ENCODE measurements at regions not wholly inside any gene's neighbourhood (a gene's known extent, or its start where the extent isn't known, plus 50 kb on each side); places are given as distances from the start of the nearest gene placed in this dataset.
"Not testable (repeated sequence)": the region's sequence is repeated elsewhere in the genome, so short reads cannot be mapped to it uniquely, and the experiment has no call there.

DNA sequence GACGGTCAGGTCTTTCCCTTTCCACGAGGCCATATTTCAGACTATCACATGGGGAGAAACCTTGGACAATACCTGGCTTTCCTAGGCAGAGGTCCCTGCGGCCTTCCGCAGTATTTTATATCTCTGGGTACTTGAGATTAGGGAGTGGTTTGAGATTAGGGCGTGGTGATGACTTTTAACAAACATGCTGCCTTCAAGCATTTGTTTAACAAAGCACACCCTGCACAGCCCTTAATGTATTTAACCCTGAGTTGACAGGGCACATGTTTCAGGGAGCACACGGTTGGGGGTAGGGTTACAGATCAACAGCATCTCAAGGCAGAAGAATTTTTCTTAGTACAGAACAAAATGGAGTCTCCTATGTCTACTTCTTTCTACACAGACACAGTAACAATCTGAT lies 80.5 kb upstream of the ST8SIA4 start:
- TF ChIP-seq, protein P1, sequence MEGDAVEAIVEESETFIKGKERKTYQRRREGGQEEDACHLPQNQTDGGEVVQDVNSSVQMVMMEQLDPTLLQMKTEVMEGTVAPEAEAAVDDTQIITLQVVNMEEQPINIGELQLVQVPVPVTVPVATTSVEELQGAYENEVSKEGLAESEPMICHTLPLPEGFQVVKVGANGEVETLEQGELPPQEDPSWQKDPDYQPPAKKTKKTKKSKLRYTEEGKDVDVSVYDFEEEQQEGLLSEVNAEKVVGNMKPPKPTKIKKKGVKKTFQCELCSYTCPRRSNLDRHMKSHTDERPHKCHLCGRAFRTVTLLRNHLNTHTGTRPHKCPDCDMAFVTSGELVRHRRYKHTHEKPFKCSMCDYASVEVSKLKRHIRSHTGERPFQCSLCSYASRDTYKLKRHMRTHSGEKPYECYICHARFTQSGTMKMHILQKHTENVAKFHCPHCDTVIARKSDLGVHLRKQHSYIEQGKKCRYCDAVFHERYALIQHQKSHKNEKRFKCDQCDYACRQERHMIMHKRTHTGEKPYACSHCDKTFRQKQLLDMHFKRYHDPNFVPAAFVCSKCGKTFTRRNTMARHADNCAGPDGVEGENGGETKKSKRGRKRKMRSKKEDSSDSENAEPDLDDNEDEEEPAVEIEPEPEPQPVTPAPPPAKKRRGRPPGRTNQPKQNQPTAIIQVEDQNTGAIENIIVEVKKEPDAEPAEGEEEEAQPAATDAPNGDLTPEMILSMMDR (IDR thresholded peaks at IDR 0.05) = not testable (repeated sequence)
- TF ChIP-seq POLR2A (IDR thresholded peaks at IDR 0.05) = not testable (repeated sequence)
